ENCODE measurements at regions not wholly inside any gene's neighbourhood (a gene's known extent, or its start where the extent isn't known, plus 50 kb on each side); places are given as distances from the start of the nearest gene placed in this dataset.

GRCh38 chr1:10943991-10944730 lies 68.3 kb upstream of the TARDBP start:
- no peak for TF ChIP-seq CTCF (IDR thresholded peaks at IDR 0.05)
- TF ChIP-seq POLR2A (IDR thresholded peaks at IDR 0.05), result no peak

Measured in uterus (tissue), 2 donors.